ENCODE measurements at regions not wholly inside any gene's neighbourhood (a gene's known extent, or its start where the extent isn't known, plus 50 kb on each side); places are given as distances from the start of the nearest gene placed in this dataset.

- no peaks in the 10 kb centered on the region for H3K36me3 Mint-ChIP-seq (ENCODE audit: insufficient read depth, unreplicated experiment)
- no peaks in the 10 kb centered on the region for H3K4me1 ChIP-seq
- H3K4me1 Mint-ChIP-seq (ENCODE audit: low read depth, unreplicated experiment), result no peaks in the 10 kb centered on the region
- DNase-seq, result no peak
- no peaks in the 10 kb centered on the region for H3K9me3 ChIP-seq
- ChIA-PET CTCF (no interaction called here), POLR2A (no interaction called here)
- no peak overlapping the region for H3K27ac Mint-ChIP-seq (ENCODE audit: unreplicated experiment)
- no TSS peak for BruUV-seq (replicated peaks)
- no peak overlapping the region for H3K4me3 Mint-ChIP-seq (ENCODE audit: unreplicated experiment)
- TF ChIP-seq, protein P1, sequence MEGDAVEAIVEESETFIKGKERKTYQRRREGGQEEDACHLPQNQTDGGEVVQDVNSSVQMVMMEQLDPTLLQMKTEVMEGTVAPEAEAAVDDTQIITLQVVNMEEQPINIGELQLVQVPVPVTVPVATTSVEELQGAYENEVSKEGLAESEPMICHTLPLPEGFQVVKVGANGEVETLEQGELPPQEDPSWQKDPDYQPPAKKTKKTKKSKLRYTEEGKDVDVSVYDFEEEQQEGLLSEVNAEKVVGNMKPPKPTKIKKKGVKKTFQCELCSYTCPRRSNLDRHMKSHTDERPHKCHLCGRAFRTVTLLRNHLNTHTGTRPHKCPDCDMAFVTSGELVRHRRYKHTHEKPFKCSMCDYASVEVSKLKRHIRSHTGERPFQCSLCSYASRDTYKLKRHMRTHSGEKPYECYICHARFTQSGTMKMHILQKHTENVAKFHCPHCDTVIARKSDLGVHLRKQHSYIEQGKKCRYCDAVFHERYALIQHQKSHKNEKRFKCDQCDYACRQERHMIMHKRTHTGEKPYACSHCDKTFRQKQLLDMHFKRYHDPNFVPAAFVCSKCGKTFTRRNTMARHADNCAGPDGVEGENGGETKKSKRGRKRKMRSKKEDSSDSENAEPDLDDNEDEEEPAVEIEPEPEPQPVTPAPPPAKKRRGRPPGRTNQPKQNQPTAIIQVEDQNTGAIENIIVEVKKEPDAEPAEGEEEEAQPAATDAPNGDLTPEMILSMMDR (IDR thresholded peaks at IDR 0.05; ENCODE audit: insufficient read depth in 1 of 2, low read depth in 1 of 2, low read length in 1 of 2, severe bottlenecking in 1 of 2, unreplicated experiment in 1 of 2), result no peak
- H3K27me3 ChIP-seq (replicated peaks; ENCODE audit: control insufficient read depth, insufficient read depth, low read length), result no peaks in the 10 kb centered on the region
- H3K36me3 ChIP-seq (ENCODE audit: control insufficient read depth, insufficient read depth, low read length), result no peaks in the 10 kb centered on the region
- no peaks in the 10 kb centered on the region for H3K27me3 Mint-ChIP-seq (ENCODE audit: insufficient read depth, unreplicated experiment)
- no peak overlapping the region for H3K4me3 ChIP-seq (ENCODE audit: low read depth, low read length)
- no peaks in the 10 kb centered on the region for H3K9me3 Mint-ChIP-seq (ENCODE audit: unreplicated experiment)
- intact Hi-C loops (cut with micrococcal nuclease; ENCODE audit: unreplicated experiment), result no loop called here
These were observed 1145.3 kb downstream of the OTOL1 start for GRCh38 chr3:162641907-162642306.

GRCh38 chr3:162643245-162643644, 1146.6 kb downstream of the OTOL1 start:
- no peaks in the 10 kb centered on the region for H3K36me3 ChIP-seq (ENCODE audit: control insufficient read depth, insufficient read depth, low read length)
- ChIA-PET CTCF (no interaction called here), POLR2A (no interaction called here)
- no peaks in the 10 kb centered on the region for H3K4me1 ChIP-seq
- H3K4me3 ChIP-seq (ENCODE audit: low read depth, low read length), result no peak overlapping the region
- no peaks in the 10 kb centered on the region for H3K27me3 ChIP-seq (replicated peaks; ENCODE audit: control insufficient read depth, insufficient read depth, low read length)
- TF ChIP-seq, protein P1 (IDR thresholded peaks at IDR 0.05; ENCODE audit: insufficient read depth in 1 of 2, low read depth in 1 of 2, low read length in 1 of 2, severe bottlenecking in 1 of 2, unreplicated experiment in 1 of 2), result no peak
- no peak for DNase-seq
- no peak overlapping the region for H3K27ac Mint-ChIP-seq (ENCODE audit: unreplicated experiment)
- no peak overlapping the region for H3K4me3 Mint-ChIP-seq (ENCODE audit: unreplicated experiment)
- H3K9me3 ChIP-seq, result no peaks in the 10 kb centered on the region
- H3K27me3 Mint-ChIP-seq (ENCODE audit: insufficient read depth, unreplicated experiment), result no peaks in the 10 kb centered on the region
- no peaks in the 10 kb centered on the region for H3K9me3 Mint-ChIP-seq (ENCODE audit: unreplicated experiment)
- no peaks in the 10 kb centered on the region for H3K36me3 Mint-ChIP-seq (ENCODE audit: insufficient read depth, unreplicated experiment)
- intact Hi-C loops (cut with micrococcal nuclease; ENCODE audit: unreplicated experiment), result no loop called here
- H3K4me1 Mint-ChIP-seq (ENCODE audit: low read depth, unreplicated experiment), result no peaks in the 10 kb centered on the region
- BruUV-seq (replicated peaks), result no TSS peak

GRCh38 chr3:162647321-162647720, 1150.7 kb downstream of the OTOL1 start:
- CTCF ChIA-PET, result no interaction called here
- intact Hi-C loops (cut with micrococcal nuclease; ENCODE audit: unreplicated experiment), result no loop called here
- Mint-ChIP-seq H3K4me1 (ENCODE audit: low read depth, unreplicated experiment) (no peaks in the 10 kb centered on the region), H3K9me3 (ENCODE audit: unreplicated experiment) (peaks cover 6% of the 10 kb centered on the region), H3K4me3 (ENCODE audit: unreplicated experiment) (no peak overlapping the region), H3K36me3 (ENCODE audit: insufficient read depth, unreplicated experiment) (no peaks in the 10 kb centered on the region), H3K27me3 (ENCODE audit: insufficient read depth, unreplicated experiment) (no peaks in the 10 kb centered on the region), H3K27ac (ENCODE audit: unreplicated experiment) (no peak overlapping the region)
- Histone ChIP-seq H3K4me3 (ENCODE audit: low read depth, low read length) (no peak overlapping the region), H3K36me3 (ENCODE audit: control insufficient read depth, insufficient read depth, low read length) (no peaks in the 10 kb centered on the region), H3K27me3 (replicated peaks; ENCODE audit: control insufficient read depth, insufficient read depth, low read length) (no peaks in the 10 kb centered on the region), H3K9me3 (no peaks in the 10 kb centered on the region), H3K4me1 (no peaks in the 10 kb centered on the region)
- no TSS peak for BruUV-seq (replicated peaks)
- no peak for DNase-seq
- TF ChIP-seq, protein P1 (IDR thresholded peaks at IDR 0.05; ENCODE audit: insufficient read depth in 1 of 2, low read depth in 1 of 2, low read length in 1 of 2, severe bottlenecking in 1 of 2, unreplicated experiment in 1 of 2), result no peak
- POLR2A ChIA-PET, result no interaction called here
